NCI-H748 (cell line): ENCODE measurements at regions not wholly inside any gene's neighbourhood (a gene's known extent, or its start where the extent isn't known, plus 50 kb on each side); places are given as distances from the start of the nearest gene placed in this dataset.
"Not testable (repeated sequence)": the region's sequence is repeated elsewhere in the genome, so short reads cannot be mapped to it uniquely, and the experiment has no call there.

Experiments
- DNase-seq: peaks from one replicate; lab custom pipeline; 2025; ENCODE audit not compliant: unreplicated experiment; lab: John Stamatoyannopoulos, UW

- DNase-seq: peak; percentile 10
Measured at GRCh38 chr3:139113231-139113992, 68.7 kb upstream of the PRR23C start.

GRCh38 chr3:139113993-139114375, 69.3 kb upstream of the PRR23C start:
- DNase-seq: peak; percentile 20

- not testable (repeated sequence) for DNase-seq
Measured at GRCh38 chr3:139116631-139117030, 71.9 kb upstream of the PRR23C start.

GRCh38 chr3:139117136-139117675, 72.5 kb upstream of the PRR23C start:
- no peak for DNase-seq

GRCh38 chr3:139117883-139118760, 73.4 kb upstream of the PRR23C start:
- no peak for DNase-seq

- no peak for DNase-seq
Measured at GRCh38 chr3:139118835-139119234, 74.1 kb upstream of the PRR23C start.

- DNase-seq: no peak
Measured at GRCh38 chr3:139119331-139120025, 74.8 kb upstream of the PRR23C start.

- DNase-seq: peak; percentile 26
Measured at GRCh38 chr3:139120086-139121056, 75.7 kb upstream of the PRR23C start.

- no peak for DNase-seq
Measured at GRCh38 chr3:139121513-139122220, 77.0 kb upstream of the PRR23C start.

GRCh38 chr3:139122221-139122581, 77.5 kb upstream of the PRR23C start:
- DNase-seq: no peak

GRCh38 chr3:139122612-139123011, 77.9 kb upstream of the PRR23C start:
- DNase-seq: no peak

- DNase-seq: no peak
Measured at GRCh38 chr3:139123377-139124095, 78.8 kb upstream of the PRR23C start.

GRCh38 chr3:139124197-139124596, 79.5 kb upstream of the PRR23C start:
- no peak for DNase-seq

- DNase-seq: no peak
Measured at GRCh38 chr3:139127101-139127500, 82.4 kb upstream of the PRR23C start.

- not testable (repeated sequence) for DNase-seq
Measured at GRCh38 chr3:139127629-139128028, 82.9 kb upstream of the PRR23C start.

- no peak for DNase-seq
Measured at GRCh38 chr3:139128803-139129202, 84.1 kb upstream of the PRR23C start.

GRCh38 chr3:139129892-139130291, 85.2 kb upstream of the PRR23C start:
- DNase-seq: no peak

GRCh38 chr3:139130390-139131140, 85.9 kb upstream of the PRR23C start:
- no peak for DNase-seq
